ENCODE measurements at regions not wholly inside any gene's neighbourhood (a gene's known extent, or its start where the extent isn't known, plus 50 kb on each side); places are given as distances from the start of the nearest gene placed in this dataset.

DNA sequence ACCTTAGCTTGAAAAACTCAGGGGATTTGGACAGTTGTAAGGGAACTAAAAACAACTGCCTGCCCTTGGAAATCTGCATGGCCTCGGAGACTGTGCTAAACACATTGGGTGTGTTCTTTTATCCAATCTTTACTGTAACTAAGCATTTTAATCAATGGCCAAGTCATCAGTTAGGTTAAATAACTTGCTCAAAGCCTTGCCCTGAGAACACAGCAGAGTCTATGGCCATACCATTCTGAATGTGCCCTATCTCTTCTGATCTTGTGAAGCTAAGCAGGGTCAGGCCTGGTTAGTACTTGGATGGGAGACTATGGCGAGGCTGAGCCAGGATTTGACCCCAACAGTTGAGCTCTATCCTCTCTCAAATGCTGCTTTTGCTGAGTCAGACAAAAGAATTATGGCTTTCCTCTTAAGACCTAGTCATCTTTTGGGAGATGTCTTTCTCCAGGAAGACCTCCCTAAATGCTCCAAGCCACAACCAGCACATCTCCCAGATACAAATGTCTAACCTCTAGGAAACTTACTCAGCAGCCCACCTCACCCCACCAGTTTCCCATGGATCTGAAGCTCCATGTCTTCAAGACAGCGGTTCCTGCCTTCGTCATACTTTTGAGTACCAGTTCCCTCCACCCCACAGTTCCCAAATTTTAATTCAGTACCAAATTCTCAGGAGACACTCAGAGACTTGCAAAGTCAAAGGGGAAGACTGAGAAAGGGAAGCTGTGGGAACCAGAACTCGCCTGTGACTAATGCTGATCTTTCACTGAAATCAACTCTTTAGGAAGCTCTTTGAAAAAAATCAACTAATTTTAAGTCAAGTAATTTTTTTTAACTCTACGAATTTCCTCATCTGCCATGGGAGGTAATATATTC is 336.1 kb downstream of the MAF start:
- Histone ChIP-seq H3K9me1 (ENCODE audit: control insufficient read depth, insufficient read depth, low read length) (no peaks in the 10 kb centered on the region), H3K36me3 (ENCODE audit: control insufficient read depth, insufficient read depth, low read length) (no peaks in the 10 kb centered on the region), H3K4me3 (no peak overlapping the region), H3K9me3 (replicated peaks; ENCODE audit: control insufficient read depth, insufficient read depth, low read depth, low read length) (no peaks in the 10 kb centered on the region), H3K9ac (ENCODE audit: insufficient read depth in 1 of 2, low read depth in 2 of 2, low read length in 2 of 2) (no peak overlapping the region), H3K4me2 (ENCODE audit: insufficient read depth, low read length) (no peak overlapping the region), H3K27me3 (ENCODE audit: control insufficient read depth in 2 of 2, insufficient read depth in 2 of 2, low read length in 2 of 2) (no peaks in the 10 kb centered on the region), H3K4me1 (replicated peaks in 1 of 2; ENCODE audit: control insufficient read depth in 2 of 2, insufficient read depth in 2 of 2, low read length in 2 of 2) (no peaks in the 10 kb centered on the region), H2AFZ (ENCODE audit: low read depth, low read length) (no peak overlapping the region), H3K27ac (ENCODE audit: extremely low read depth, low read depth, low read length) (no peak overlapping the region), H3K79me2 (ENCODE audit: control insufficient read depth, insufficient read depth, low read length) (no peaks in the 10 kb centered on the region), H4K20me1 (replicated peaks; ENCODE audit: control insufficient read depth, insufficient read depth, low read length) (peaks cover 3% of the 10 kb centered on the region; the same call in 1 of the 2 replicates)
- DNase-seq (ENCODE audit: extremely low read depth in 1 of 4, low spot score in 3 of 4) (no peak), FAIRE-seq (peak; percentile 52), ATAC-seq (no peak)
- 2% methylated on average over 6 of the region's 6 CpGs for WGBS (ENCODE audit: insufficient coverage, low coverage, missing lambda C conversion rate)
- ChIA-PET CTCF (ENCODE audit: low intra/inter-chr PET ratio) (no interaction called here), POLR2A (no interaction called here)
- no TSS peak for BruUV-seq (replicated peaks)
- intact Hi-C loops (cut with micrococcal nuclease): no loop called here
- in situ Hi-C loops (cut with MboI): no loop called here
- TF ChIP-seq DDX20 (tag; IDR thresholded peaks at IDR 0.05; ENCODE audit: low read depth) (no peak), MAFG (tag; conservative IDR thresholded peaks at IDR 0.05) (peak; percentile 69), PML (IDR thresholded peaks at IDR 0.05; ENCODE audit: low read length) (no peak), ZBTB2 (IDR thresholded peaks at IDR 0.05) (no peak), DNMT1 (IDR thresholded peaks at IDR 0.05) (no peak), STAT5B (CRISPR knock-in tag; IDR thresholded peaks at IDR 0.05) (no peak), ZNF12 (CRISPR knock-in tag; IDR thresholded peaks at IDR 0.05) (no peak), KLF13 (tag; IDR thresholded peaks at IDR 0.05; ENCODE audit: borderline replicate concordance, low read depth) (no peak), ARHGAP35 (IDR thresholded peaks at IDR 0.05; ENCODE audit: partially characterized antibody) (no peak), FOS (IDR thresholded peaks at IDR 0.05; ENCODE audit: extremely low read depth, insufficient read length) (no peak), MAFK (IDR thresholded peaks at IDR 0.05; ENCODE audit: low read length) (peak; percentile 52; the same call in 1 of the 2 replicates), ZNF324 (CRISPR knock-in tag; IDR thresholded peaks at IDR 0.05) (no peak), SNRNP70 (optimal IDR thresholded peaks at IDR 0.05; ENCODE audit: low read depth, low read length) (no peak), BRF2 (IDR thresholded peaks at IDR 0.05; ENCODE audit: borderline replicate concordance, insufficient read depth, insufficient read length) (no peak)
- TF ChIP-seq, protein P1, sequence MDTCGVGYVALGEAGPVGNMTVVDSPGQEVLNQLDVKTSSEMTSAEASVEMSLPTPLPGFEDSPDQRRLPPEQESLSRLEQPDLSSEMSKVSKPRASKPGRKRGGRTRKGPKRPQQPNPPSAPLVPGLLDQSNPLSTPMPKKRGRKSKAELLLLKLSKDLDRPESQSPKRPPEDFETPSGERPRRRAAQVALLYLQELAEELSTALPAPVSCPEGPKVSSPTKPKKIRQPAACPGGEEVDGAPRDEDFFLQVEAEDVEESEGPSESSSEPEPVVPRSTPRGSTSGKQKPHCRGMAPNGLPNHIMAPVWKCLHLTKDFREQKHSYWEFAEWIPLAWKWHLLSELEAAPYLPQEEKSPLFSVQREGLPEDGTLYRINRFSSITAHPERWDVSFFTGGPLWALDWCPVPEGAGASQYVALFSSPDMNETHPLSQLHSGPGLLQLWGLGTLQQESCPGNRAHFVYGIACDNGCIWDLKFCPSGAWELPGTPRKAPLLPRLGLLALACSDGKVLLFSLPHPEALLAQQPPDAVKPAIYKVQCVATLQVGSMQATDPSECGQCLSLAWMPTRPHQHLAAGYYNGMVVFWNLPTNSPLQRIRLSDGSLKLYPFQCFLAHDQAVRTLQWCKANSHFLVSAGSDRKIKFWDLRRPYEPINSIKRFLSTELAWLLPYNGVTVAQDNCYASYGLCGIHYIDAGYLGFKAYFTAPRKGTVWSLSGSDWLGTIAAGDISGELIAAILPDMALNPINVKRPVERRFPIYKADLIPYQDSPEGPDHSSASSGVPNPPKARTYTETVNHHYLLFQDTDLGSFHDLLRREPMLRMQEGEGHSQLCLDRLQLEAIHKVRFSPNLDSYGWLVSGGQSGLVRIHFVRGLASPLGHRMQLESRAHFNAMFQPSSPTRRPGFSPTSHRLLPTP (IDR thresholded peaks at IDR 0.05; ENCODE audit: borderline replicate concordance, extremely low read depth, insufficient read length): peak; percentile 65
- TF ChIP-seq, protein P2, sequence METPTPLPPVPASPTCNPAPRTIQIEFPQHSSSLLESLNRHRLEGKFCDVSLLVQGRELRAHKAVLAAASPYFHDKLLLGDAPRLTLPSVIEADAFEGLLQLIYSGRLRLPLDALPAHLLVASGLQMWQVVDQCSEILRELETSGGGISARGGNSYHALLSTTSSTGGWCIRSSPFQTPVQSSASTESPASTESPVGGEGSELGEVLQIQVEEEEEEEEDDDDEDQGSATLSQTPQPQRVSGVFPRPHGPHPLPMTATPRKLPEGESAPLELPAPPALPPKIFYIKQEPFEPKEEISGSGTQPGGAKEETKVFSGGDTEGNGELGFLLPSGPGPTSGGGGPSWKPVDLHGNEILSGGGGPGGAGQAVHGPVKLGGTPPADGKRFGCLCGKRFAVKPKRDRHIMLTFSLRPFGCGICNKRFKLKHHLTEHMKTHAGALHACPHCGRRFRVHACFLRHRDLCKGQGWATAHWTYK (CRISPR knock-in tag; IDR thresholded peaks at IDR 0.05): no peak
